ENCODE measurements at regions not wholly inside any gene's neighbourhood (a gene's known extent, or its start where the extent isn't known, plus 50 kb on each side); places are given as distances from the start of the nearest gene placed in this dataset.

DNA sequence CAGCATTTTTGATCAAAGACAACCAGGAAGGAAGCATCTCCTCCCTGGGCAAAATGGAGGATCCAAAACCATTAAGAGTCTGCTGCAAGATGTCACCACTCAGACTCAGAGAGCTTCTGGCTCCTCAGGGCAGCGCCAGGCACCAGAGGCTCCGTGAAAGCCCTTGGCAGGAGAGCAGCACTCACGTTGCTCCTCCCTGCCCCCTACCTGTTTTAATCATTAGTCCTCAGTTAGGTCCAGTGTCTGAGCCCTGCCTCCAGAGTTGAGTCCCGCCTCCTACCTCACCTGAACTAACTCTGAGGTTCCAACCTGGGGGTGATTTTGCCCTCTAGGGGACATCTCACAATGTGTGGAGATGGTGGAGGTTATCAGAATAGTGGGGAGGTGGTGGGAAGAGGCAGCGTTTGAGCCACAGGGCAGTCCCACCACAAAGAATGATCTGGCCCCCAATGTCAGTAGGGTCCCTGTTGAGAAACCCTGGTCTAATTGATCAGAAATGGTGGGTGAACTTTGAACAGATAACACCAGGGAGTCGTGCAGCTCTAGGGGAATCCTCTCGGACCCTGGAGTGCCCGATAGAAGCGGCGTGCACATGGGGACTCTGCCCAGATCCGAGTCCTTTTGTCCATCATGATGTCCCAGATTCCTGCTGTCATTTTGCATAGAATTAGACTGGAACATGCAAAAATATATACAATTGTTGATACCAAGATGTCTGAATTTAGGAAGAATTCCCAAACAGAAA, 156.7 kb upstream of the DIO3 start:
- no peak for DNase-seq (ENCODE audit: low spot score)

DNA sequence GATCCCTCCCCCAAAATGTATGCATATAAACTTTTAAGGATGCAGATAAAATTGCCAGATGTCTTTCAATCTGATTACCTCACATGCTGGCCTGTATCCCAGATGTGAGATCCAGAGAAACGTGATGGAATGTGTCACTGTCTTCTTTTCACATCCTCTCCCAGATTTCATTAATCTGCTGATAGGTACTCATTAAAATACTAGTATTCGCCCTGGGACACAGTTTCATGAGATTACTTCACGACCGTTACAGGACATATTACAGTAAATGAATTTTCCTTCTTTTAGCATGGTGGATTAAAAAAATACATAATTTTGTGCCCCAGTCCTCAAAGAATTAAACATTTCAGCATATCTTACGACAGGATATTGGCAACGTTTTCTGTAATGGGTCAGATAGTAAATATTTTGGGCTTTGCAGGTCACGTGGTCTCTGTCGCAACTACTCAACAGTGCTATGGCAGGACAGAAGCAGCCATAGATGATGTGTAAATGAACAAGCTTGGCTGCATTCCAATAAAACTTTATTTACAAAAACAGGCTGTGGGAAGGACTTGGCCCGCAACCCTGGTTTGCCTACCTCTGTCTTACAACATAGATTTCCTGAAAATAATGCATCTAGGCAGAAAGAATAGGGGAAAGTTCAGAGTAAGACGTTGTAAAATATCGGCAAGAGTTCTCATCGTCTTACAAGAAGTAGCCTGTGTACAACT, 156.0 kb upstream of the DIO3 start:
- no peak for DNase-seq (ENCODE audit: low spot score)

DNA sequence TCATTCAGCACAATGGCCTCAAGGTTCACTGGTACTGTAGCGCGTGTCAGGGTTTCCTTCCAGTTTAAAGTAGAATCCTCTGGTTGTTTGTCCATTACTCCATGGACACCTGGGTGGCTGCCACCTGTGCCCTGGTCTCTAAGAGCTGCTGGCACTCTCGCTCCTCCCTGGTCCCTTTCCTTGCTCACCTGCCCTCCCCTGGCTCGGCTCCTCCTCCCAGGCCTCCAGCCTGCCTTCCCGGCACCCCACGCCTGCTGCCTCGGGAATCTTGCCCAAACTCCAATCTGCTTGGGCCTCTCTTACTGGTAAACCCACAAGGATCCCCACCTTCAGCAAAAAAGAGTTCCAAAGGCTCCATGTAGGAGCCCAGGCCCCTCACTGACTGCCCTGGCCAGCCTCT, 154.4 kb upstream of the DIO3 start:
- no peak for DNase-seq (ENCODE audit: low spot score)

DNA sequence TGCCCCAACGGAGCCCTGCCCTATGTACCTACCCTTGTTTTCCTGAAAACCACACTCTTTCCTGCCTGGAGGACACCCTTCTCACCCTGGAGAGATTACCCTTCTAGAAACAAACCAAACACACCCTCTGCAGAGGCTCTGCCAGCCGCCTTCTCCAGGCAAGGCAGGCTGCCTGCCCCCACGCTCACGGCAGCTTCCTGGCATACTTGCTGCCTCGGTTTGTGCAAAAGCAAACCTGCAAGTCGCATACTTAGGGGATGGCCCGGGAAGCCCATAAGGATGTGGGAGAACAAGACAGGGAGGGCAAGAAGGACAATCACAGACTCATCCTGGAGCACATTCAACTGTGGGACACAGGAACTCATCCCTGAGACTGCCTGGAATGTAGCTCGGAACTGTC, 154.0 kb upstream of the DIO3 start:
- DNase-seq (ENCODE audit: low spot score): no peak

DNA sequence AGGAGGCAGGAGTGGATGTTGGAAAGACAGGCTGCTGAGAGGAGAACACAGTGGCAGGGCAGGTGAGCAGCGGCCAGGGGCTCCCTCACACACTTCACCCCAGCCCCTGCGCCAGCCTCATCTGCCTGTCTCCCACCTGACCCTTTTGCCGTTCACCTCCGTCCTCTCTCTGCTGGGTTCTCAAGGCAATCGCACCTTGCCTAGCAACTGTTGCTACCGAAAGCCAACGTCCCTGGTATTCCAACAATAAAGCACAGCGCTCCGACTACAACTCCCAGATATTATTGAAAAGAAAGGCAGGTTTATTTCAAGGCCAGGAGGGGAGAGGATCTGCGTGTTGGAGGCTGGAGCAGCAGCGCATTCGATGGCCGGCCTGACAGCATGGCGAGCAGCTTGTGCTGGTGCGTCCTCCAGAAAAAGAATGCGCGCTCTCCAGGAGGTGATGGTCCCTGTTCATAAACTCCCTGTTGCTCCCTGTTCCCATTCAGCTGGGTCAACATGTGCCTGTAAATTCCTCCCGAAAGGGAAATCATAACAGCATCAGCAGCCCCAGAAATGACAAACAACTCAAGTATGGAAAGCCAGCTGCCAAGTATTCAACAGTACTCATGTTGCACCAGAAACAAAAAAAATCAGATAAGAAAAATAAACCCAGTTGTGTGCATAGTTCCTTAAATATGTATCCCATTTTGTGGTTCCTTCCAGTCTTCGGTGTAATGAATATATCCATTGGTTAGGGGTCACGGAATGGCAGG, 153.0 kb upstream of the DIO3 start:
- no peak for DNase-seq (ENCODE audit: low spot score)

DNA sequence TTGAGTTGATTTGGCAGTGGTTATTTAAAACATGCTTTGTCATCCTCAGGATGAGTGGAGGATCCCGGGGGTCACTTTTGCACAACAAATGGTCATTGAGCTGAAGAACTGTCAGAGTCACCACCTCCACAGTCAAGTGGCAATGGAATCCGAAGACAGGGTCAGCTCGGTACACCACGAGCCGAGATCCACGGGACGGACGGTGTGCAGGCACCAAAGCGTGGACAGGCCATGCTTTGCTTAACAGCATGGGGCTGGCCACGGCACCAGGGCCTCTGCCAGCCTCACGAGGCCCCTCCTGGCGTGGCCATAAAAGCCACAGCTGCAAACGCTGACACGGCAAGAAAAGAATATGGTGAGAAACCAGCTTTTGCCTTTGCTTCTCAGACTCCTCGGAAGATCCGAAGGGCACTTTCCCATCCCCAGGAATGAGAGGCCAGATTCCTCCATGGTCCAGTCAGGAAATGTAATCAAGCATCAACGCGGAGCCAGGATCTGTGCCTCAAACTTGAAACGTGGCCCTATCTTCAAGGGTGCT, 152.2 kb upstream of the DIO3 start:
- DNase-seq (ENCODE audit: low spot score): no peak

DNA sequence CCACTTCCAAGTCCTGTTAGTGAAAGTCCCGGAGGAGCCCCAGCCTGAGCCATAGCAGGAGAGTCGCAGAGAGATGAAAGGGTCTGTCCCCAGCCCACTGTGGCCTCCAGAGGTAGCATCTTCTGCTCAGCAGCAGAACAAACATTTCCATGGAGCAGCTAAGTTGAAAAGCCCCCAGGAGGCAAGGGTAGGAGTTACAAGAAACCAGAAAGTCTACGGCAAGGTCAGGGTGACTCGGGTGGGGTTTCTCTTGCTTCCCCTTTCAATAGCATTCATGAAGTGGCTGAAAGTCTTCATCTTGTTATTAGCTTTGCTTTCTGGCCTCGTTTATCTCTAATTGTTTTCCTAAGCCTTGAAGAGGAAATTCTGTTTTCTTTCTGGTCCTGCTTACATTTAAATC, 151.2 kb upstream of the DIO3 start:
- no peak for DNase-seq (ENCODE audit: low spot score)

DNA sequence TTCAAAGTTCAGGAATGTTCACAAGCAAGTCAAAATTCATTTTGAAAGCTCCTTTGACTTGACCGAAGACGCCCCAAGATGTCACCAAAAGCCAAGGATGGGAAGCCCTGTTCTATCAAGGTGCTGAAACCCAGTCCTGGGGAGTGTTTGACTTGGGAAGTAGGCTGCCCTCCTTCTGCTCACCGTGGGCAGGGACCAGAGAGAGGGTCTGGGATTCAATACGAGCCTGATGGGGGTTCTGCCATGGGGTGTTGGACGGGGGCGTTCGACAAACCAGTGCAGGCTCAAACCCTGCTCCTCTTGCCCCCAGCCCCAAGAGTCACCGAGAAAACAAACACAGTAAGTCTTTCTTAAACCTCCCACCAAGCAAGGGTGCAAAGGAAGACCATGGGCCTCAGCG, 150.1 kb upstream of the DIO3 start:
- no peak for DNase-seq (ENCODE audit: low spot score)

DNA sequence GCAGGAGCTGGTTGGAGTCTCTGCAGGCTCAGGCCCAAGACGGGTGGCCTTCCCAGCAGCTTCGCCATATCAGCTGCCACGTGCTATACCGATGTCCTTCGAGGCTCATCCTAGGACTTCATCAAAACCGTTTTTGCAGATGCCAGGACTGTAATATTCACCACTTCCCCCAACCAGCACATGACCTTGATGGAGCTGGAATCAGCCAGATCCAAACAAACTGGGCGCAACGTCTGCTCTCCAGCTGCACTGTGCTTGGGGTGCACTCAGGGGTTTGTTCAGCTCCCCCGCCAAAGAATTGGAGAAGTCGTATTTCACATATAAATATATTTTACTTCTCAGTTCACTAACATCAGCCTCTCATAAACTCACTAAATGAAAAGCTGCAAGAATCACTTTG, 149.5 kb upstream of the DIO3 start:
- no peak for DNase-seq (ENCODE audit: low spot score)

DNA sequence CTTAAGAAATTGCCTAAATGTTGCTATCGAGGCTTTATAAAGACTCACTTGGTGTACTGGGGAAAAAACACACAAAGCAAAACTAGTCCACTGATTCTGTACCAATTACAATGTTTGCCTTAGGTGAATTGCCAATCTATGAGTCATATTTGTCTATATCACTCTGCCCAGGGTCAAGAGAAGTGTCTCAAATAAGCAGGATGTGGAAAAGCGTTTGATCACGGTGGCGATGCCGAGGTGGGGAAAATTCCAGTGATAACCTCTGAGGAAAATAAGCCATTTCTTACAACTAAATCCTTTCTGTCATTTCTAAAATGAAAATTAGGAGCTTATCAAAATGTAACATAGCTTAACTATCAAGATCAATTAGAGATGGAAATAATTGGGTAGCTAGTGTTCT, 148.6 kb upstream of the DIO3 start:
- DNase-seq (ENCODE audit: low spot score): peak; percentile 15

DNA sequence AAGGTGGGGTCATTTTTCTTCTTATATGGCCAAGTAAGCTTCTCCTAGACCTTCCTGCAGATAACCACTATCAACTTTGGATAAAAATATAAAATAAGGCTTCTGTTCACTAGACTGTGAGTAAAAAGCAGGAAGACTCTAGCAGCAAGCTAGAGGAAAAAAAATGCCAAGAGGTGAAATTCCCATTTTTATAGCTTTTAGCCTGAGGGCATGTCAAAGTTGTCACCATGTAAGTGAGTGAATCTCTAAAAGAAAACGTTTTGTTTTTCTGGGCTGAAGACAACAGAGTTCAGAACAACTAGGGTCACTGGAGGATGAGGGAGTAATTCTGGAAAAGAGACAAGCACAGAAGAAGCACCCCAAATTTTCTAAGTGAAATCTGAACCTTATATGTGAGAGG, 143.9 kb upstream of the DIO3 start:
- no peak for DNase-seq (ENCODE audit: low spot score)

DNA sequence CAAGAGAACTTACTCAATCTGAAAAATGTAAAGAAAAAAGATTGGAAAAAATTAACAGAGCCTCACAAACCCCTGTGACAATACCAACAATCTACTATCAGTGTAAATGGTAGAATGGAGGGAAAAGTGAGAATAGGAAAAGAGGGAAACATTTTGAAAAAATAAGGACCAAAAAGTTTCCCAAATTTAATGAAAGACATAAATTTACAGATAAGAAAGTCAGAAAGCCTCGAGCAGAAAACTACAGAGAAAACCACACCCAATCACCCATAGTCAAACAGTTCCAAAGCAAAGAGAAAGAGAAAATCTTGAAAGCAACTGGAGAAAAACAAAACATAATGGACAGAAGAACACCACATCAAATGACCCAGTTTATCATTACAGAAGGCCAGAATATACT, 142.7 kb upstream of the DIO3 start:
- DNase-seq (ENCODE audit: low spot score): no peak

DNA sequence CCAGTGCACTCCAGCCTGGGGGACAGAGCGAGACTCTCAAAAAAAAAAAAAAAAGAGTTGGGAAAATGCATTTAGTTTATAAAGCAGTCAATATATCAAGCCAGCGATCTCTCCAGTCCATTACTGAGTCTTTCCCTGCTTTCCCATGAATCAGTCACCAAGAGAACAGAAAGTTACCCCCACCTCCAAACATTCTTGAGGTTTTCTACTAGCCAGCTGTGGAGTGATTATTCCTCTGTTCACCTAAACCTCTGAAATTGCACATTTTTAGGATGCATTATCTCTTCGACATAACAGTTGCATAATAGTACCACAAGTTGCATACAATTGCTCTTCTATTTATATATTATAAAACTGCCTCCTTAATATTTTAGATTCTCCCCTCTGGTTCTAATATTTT, 134.8 kb upstream of the DIO3 start:
- DNase-seq (ENCODE audit: low spot score): no peak

DNA sequence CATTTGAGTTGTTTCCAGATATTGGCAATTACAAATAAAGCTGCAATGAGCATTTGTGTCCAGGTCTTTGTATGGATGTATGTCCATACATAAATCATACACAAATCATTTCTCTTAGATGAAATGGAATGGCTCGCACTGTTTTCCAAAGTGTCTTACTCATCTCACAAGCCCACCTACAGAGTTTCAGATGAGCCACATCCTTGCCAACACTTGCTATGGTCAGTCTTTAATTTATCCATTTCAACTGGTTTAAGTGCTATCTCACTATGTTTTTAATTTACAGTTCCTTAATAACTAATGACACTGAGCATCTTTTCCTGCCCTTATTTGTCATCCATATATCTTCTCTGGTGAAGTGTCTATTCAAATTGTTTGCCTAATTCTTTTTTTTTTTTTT, 132.9 kb upstream of the DIO3 start:
- DNase-seq (ENCODE audit: low spot score): no peak

DNA sequence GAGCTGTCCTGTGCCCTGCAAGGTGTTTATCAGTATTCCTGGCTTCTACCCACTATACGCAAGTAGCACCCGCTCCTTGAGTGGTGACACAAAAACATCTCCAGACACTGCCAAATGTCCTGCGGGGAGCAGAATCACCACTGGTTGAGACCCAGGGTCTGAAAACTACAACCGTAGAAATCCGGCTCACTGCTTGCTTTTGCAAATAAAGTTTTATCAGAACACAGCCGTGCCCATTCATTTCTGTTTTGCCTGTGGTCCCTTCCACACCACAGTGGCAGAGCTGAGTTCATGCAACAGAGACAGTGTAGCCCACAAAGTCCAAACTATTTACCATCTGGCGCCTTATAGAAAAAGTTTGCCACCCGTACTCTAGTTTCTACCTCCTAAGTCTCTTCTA, 125.7 kb upstream of the DIO3 start:
- DNase-seq (ENCODE audit: low spot score): no peak

DNA sequence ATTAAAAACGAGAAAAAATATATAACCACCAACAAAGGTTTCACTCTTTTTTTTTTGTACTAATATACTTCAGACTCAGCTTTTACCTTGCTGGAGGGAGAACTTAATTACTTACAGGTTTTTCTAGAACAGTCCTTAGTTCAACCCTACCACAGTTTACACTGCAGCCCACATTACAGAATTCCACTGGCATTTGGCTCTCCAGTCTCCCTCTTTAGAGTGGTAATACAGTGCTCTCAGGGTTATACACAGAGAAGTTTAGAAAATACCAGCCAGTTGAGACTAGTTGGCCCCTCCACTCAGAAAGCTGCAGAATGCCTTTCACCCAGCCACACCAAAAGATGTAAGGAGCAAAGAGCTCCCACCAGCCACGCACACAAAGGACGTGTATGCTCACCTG, 122.3 kb upstream of the DIO3 start:
- DNase-seq (ENCODE audit: low spot score): no peak

DNA sequence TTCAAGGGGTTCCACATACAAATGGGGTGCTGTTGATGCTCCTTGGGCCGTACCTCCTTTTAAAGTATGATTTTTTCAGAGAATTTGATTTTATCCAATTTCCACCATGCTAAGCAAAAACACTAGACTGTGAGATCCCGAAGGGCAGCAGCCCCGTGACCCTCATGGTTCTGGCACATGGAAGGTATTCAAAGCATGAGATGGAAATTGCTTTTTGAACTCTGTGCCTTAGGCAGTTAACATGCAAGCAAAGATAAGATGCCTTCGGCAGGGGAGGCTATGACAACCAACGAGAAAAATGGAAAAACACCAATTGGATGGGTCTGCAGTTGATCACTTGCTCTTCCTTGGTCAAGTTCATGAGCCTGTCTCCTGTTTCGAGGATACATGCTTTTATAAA, 120.8 kb upstream of the DIO3 start:
- no peak for DNase-seq (ENCODE audit: low spot score)

DNA sequence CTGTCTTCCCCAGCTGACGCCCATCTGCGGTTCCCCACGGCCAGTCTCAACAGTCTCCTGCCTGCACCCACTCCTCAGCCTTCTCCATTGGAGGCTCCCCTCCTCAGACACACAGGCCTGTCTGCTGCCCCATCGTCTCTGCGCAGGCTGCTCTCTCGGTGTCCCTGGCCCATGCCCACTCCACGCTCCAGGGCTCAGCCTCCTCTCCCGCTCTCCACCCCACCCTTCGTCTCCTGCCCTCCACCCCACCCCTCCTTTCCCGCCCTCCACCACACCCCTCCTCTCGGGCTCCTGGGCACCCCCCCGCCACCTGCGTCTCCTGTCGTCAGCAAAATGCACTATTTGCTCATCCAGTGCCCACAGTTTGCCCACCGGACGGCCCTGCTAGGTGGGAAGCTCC, 119.6 kb upstream of the DIO3 start:
- DNase-seq (ENCODE audit: low spot score): no peak

DNA sequence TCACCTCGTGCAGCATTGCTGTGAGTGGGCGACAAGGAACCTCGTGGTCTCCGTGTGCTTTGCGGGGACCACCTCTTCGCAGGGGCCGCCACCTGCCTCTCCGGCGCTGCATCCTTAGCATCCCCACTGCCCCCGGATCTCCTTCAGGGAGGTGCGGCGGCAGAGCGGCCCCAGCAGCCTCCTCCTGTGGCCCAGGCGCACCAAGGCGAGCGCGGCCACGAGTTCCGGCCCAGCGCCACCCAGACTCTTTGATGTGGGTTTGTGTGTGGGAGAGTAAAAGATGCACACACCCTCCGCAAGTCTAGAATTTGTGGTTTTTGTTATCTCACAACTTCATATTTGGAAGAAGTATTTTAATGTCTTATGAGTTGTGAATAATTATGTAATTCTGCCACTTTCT, 118.8 kb upstream of the DIO3 start:
- no peak for DNase-seq (ENCODE audit: low spot score)

DNA sequence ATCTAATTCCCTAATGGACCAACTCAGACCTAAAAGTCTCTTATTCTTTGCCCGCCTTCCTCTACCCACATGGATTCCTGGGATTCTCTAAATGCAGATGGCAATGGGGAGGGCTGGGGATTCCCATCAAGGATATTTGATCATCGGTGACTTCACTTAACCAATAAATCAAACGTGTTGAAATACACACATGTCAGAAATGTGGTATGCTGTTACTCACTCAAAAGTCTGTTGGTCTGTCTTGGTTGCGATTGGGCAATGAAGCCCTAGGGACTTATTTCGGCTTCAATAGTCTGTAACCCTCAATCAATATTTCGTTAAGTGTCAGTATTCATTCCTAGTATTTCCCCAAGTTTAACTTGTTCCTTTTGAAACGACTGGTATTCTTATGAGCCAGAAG, 117.2 kb upstream of the DIO3 start:
- DNase-seq (ENCODE audit: low spot score): no peak

DNA sequence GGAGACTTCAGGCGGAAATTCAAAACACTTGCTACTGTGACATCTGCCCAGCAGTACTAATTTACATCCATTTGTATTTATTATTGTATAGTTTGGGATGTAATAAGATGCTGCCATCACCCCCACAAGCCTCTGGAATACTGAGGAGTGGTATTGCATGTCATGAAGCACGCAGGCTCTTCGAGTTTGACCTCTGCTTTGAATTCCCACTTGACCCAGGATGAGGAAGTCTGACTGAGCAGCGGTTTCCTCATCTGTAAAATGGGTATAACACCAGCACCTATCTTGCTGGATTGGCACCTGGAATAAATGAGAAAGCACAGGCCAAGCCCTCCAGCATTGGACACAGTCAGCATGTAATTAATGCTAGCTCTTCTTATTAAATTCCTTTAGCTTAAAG, 116.0 kb upstream of the DIO3 start:
- no peak for DNase-seq (ENCODE audit: low spot score)

DNA sequence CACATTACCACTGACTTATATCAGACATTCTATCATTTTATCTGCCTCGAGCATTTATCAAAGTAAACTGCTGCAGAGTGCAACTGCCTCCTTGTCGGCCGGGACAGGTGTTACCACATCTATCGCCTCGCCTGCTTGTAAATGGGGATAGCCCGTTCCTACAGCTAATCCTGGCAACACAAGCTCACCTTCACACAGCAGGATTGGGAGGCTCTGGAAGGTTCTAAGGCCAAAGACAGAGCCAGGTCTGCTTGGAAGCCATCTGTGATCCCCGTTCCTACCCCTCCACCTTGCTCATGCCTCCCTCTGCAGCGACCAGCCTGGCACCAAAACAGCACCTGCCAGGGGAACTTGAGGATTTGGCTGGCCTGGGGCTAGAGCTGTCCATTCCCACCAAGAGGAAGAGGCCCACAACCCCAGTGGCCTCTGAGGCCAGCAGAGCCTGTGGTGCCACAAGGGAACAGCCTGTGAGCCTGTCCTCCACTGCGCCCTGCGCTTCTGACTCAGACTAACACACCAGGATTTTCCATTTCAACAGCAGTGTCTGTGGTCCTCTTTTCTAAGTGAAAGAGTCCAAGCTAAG, 114.8 kb upstream of the DIO3 start:
- no peak for DNase-seq (ENCODE audit: low spot score)

DNA sequence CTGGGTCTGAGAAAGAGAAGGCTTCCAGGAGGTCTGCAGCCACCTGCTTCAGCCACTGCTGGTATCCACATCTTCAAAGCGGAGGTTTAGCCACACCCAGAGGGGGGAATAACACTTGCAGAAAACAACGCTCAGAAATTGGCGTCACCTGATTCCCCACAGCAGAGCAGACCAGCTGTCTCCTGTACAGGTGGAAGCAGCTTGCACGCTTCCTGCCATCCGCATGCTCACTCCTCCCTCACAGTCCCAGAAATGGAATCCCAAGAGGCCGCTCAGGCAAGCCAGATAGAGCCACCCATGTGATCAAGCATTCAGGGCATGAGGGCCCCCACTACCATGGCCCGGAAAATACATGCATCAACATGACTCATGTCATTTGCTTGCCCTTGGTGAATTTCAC, 112.2 kb upstream of the DIO3 start:
- no peak for DNase-seq (ENCODE audit: low spot score)

Data from LoVo (cell line).